Caco-2 (cell line): ENCODE measurements at regions not wholly inside any gene's neighbourhood (a gene's known extent, or its start where the extent isn't known, plus 50 kb on each side); places are given as distances from the start of the nearest gene placed in this dataset.

ENCODE experiments used
- BruUV-seq: library from RNA; stranded (reverse); fragments of 400-500 nt; replicated peaks from 2 replicates; lab custom pipeline; 2021; lab: Mats Ljungman, UMichigan
- CTCF ChIA-PET: fragments of 300-600 bp; sonication (Branson Sonifier 250); formaldehyde crosslinking; loops from one replicate; lab custom pipeline; 2022; ENCODE audit warnings: antibody characterized with exemption; lab: Charles Lee
- POLR2A ChIA-PET: fragments of 300-600 bp; sonication (Branson Sonifier 250); formaldehyde crosslinking; loops from one replicate; lab custom pipeline; 2022; ENCODE audit warnings: antibody characterized with exemption; lab: Charles Lee
- DNase-seq, 2 experiments: peaks; one replicate each; pipeline versions ENCODE4 v3.0.0 to v3.0.0-alpha.2; 2020 to 2022
- H3K27me3 ChIP-seq: replicated peaks from 2 replicates; pipeline ENCODE4 v1.6.0; 2011; ENCODE audit warnings: low read length; ENCODE audit not compliant: control insufficient read depth, insufficient read depth
- H3K36me3 ChIP-seq: 2 replicates; pipeline ENCODE4 v1.5.1; 2011; ENCODE audit warnings: low read length; ENCODE audit not compliant: control insufficient read depth, insufficient read depth
- H3K4me1 ChIP-seq: fragments of 250-450 bp; sonication (Bioruptor Pico); 2 replicates; pipeline ENCODE4 v1.5.1; 2020; ENCODE audit warnings: mild to moderate bottlenecking
- H3K4me3 ChIP-seq: 2 replicates; pipeline ENCODE4 v1.5.1; 2011; ENCODE audit warnings: low read depth, mild to moderate bottlenecking, control low read depth, low read length
- H3K9me3 ChIP-seq: fragments of 250-450 bp; sonication (Bioruptor Pico); 2 replicates; pipeline ENCODE4 v1.5.1; 2020; ENCODE audit warnings: mild to moderate bottlenecking, moderate library complexity
- H3K27ac Mint-ChIP-seq: one replicate; pipeline ENCODE4 v1.8.0; 2022; ENCODE audit warnings: mixed read lengths; ENCODE audit not compliant: unreplicated experiment
- H3K27me3 Mint-ChIP-seq: one replicate; pipeline ENCODE4 v1.8.0; 2022; ENCODE audit warnings: mixed read lengths; ENCODE audit not compliant: insufficient read depth, unreplicated experiment
- H3K36me3 Mint-ChIP-seq: one replicate; pipeline ENCODE4 v1.8.0; 2022; ENCODE audit warnings: mild to moderate bottlenecking, mixed read lengths; ENCODE audit not compliant: insufficient read depth, unreplicated experiment
- H3K4me1 Mint-ChIP-seq: one replicate; pipeline ENCODE4 v1.8.0; 2022; ENCODE audit warnings: low read depth, mixed read lengths; ENCODE audit not compliant: unreplicated experiment
- H3K4me3 Mint-ChIP-seq: one replicate; pipeline ENCODE4 v1.8.0; 2022; ENCODE audit warnings: mild to moderate bottlenecking, moderate library complexity, mixed read lengths; ENCODE audit not compliant: unreplicated experiment
- H3K9me3 Mint-ChIP-seq: one replicate; pipeline ENCODE4 v1.8.0; 2022; ENCODE audit warnings: mixed read lengths; ENCODE audit not compliant: unreplicated experiment
- intact Hi-C: fragments of 100-400 bp; cut with micrococcal nuclease; formaldehyde crosslinking; loops from one replicate; pipeline ENCODE4 v1.10.0; 2022; ENCODE audit not compliant: unreplicated experiment
- TF ChIP-seq, protein P1 (sequence below), 2 experiments: fragments of 200-600 bp in 1 of 2; IDR thresholded peaks; 1 replicate in 1 of 2; 2 replicates in 1 of 2; pipeline versions ENCODE4 v1.5.1 to v1.8.0; 2011 to 2022; ENCODE audit warnings: antibody characterized with exemption in 1 of 2, control low read depth in 1 of 2, inconsistent platforms in 1 of 2, low read depth in 1 of 2, low read length in 1 of 2, mild to moderate bottlenecking in 1 of 2, moderate library complexity in 1 of 2; ENCODE audit not compliant: insufficient read depth in 1 of 2, severe bottlenecking in 1 of 2, unreplicated experiment in 1 of 2

DNA sequence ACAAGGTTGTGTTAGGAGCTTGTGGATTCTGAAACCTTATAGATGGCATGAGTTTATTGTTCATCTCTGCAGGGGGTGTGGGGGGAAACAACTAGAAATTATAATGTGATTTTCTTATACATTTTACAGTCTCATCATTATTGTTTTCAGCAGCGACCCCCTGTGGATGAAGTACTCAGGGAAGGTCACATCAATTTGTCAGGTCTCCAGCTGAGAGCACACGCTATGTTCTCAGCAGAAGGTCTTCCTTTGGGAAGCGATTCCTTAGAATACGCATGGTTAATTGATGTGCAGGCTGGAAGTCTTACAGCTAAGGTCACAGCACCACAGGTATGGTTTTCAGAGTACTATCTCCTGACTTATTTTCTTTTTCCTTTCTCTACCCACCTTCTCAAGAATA is 72.2 kb downstream of the BLTP1 start:
- POLR2A ChIA-PET, result no interaction called here
- Mint-ChIP-seq H3K27ac (no peak overlapping the region), H3K4me3 (no peak overlapping the region), H3K9me3 (no peaks in the 10 kb centered on the region), H3K27me3 (no peaks in the 10 kb centered on the region), H3K4me1 (no peaks in the 10 kb centered on the region), H3K36me3 (peaks cover 6% of the 10 kb centered on the region)
- CTCF ChIA-PET, result interaction anchor here (1.3 kb wide), 1 partner anchor 324 kb away, joined by 7 read pairs; no protein-coding TSS in a partner anchor
- intact Hi-C loops, result loop anchor here (5.0 kb wide), 1 partner anchor 322 kb away; no protein-coding TSS in a partner anchor
- Histone ChIP-seq H3K4me3 (no peak overlapping the region), H3K36me3 (no peaks in the 10 kb centered on the region), H3K9me3 (no peaks in the 10 kb centered on the region), H3K4me1 (no peaks in the 10 kb centered on the region), H3K27me3 (no peaks in the 10 kb centered on the region)
- TF ChIP-seq, protein P1, sequence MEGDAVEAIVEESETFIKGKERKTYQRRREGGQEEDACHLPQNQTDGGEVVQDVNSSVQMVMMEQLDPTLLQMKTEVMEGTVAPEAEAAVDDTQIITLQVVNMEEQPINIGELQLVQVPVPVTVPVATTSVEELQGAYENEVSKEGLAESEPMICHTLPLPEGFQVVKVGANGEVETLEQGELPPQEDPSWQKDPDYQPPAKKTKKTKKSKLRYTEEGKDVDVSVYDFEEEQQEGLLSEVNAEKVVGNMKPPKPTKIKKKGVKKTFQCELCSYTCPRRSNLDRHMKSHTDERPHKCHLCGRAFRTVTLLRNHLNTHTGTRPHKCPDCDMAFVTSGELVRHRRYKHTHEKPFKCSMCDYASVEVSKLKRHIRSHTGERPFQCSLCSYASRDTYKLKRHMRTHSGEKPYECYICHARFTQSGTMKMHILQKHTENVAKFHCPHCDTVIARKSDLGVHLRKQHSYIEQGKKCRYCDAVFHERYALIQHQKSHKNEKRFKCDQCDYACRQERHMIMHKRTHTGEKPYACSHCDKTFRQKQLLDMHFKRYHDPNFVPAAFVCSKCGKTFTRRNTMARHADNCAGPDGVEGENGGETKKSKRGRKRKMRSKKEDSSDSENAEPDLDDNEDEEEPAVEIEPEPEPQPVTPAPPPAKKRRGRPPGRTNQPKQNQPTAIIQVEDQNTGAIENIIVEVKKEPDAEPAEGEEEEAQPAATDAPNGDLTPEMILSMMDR (IDR thresholded peaks at IDR 0.05; ENCODE audit: insufficient read depth in 1 of 2, low read depth in 1 of 2, low read length in 1 of 2, severe bottlenecking in 1 of 2, unreplicated experiment in 1 of 2), result peak in 1 of 2 experiments; percentile 25
- no TSS peak for BruUV-seq
- DNase-seq, result peak in 1 of 2 experiments; percentile 12

- Mint-ChIP-seq H3K4me1 (no peaks in the 10 kb centered on the region), H3K27me3 (no peaks in the 10 kb centered on the region), H3K27ac (no peak overlapping the region), H3K9me3 (no peaks in the 10 kb centered on the region), H3K36me3 (no peaks in the 10 kb centered on the region), H3K4me3 (no peak overlapping the region)
- no peaks in the 10 kb centered on the region for H3K36me3 ChIP-seq
- BruUV-seq, result no TSS peak
- TF ChIP-seq, protein P1 (IDR thresholded peaks at IDR 0.05; ENCODE audit: insufficient read depth in 1 of 2, low read depth in 1 of 2, low read length in 1 of 2, severe bottlenecking in 1 of 2, unreplicated experiment in 1 of 2), result no peak
- ChIA-PET POLR2A (no interaction called here), CTCF (no interaction called here)
- no peaks in the 10 kb centered on the region for H3K4me1 ChIP-seq
- intact Hi-C loops, result no loop called here
- H3K27me3 ChIP-seq, result no peaks in the 10 kb centered on the region
- H3K4me3 ChIP-seq, result no peak overlapping the region
- DNase-seq, result no peak
- H3K9me3 ChIP-seq, result no peaks in the 10 kb centered on the region
These were observed 75.1 kb downstream of the BLTP1 start for GRCh38 chr4:122227202-122227601.

- Mint-ChIP-seq H3K4me3 (no peak overlapping the region), H3K36me3 (no peaks in the 10 kb centered on the region), H3K4me1 (no peaks in the 10 kb centered on the region), H3K9me3 (no peaks in the 10 kb centered on the region), H3K27me3 (no peaks in the 10 kb centered on the region), H3K27ac (no peak overlapping the region)
- H3K4me1 ChIP-seq, result no peaks in the 10 kb centered on the region
- DNase-seq, result no peak
- no TSS peak for BruUV-seq
- ChIA-PET CTCF (no interaction called here), POLR2A (no interaction called here)
- no peaks in the 10 kb centered on the region for H3K27me3 ChIP-seq
- no peaks in the 10 kb centered on the region for H3K9me3 ChIP-seq
- intact Hi-C loops, result no loop called here
- TF ChIP-seq, protein P1 (IDR thresholded peaks at IDR 0.05; ENCODE audit: insufficient read depth in 1 of 2, low read depth in 1 of 2, low read length in 1 of 2, severe bottlenecking in 1 of 2, unreplicated experiment in 1 of 2), result no peak
- H3K36me3 ChIP-seq, result no peaks in the 10 kb centered on the region
- H3K4me3 ChIP-seq, result no peak overlapping the region
These were observed 77.7 kb downstream of the BLTP1 start for GRCh38 chr4:122229857-122230256.
